DOHH2 (cell line): ENCODE measurements at regions not wholly inside any gene's neighbourhood (a gene's known extent, or its start where the extent isn't known, plus 50 kb on each side); places are given as distances from the start of the nearest gene placed in this dataset.

Source experiments
- H3F3A ChIP-seq: fragments of 200-600 bp; sonication (generic), shearing (Covaris generic); 2 replicates; pipeline ENCODE4 v1.6.0; 2016; ENCODE audit warnings: antibody characterized with exemption, mild to moderate bottlenecking; ENCODE audit not compliant: control insufficient read depth, insufficient read depth
- H3K27ac ChIP-seq: fragments of 200-600 bp; sonication (generic); 2 replicates; pipeline ENCODE4 v1.5.1; 2014; ENCODE audit warnings: low read depth, mild to moderate bottlenecking, low read length, moderate library complexity
- H3K27me3 ChIP-seq: fragments of 200-600 bp; sonication (generic); 2 replicates; pipeline ENCODE4 v1.6.1; 2014; ENCODE audit warnings: mild to moderate bottlenecking, low read length, mixed read lengths; ENCODE audit not compliant: control insufficient read depth
- H3K36me3 ChIP-seq: fragments of 200-600 bp; sonication (generic); 2 replicates; pipeline ENCODE4 v1.6.1; 2014; ENCODE audit warnings: mild to moderate bottlenecking, low read length, moderate library complexity, mixed read lengths; ENCODE audit not compliant: control insufficient read depth
- H3K4me1 ChIP-seq: fragments of 200-600 bp; sonication (generic); 2 replicates; pipeline ENCODE4 v1.6.1; 2014; ENCODE audit warnings: mild to moderate bottlenecking, low read length, mixed read lengths; ENCODE audit not compliant: control insufficient read depth
- H3K4me2 ChIP-seq: fragments of 200-600 bp; sonication (generic); 2 replicates; pipeline ENCODE4 v1.6.0; 2014; ENCODE audit warnings: mild to moderate bottlenecking, low read length, moderate library complexity
- H3K4me3 ChIP-seq: fragments of 200-600 bp; sonication (generic); 2 replicates; pipeline ENCODE4 v1.5.1; 2014; ENCODE audit warnings: mild to moderate bottlenecking, low read length, mixed read lengths
- H3K79me2 ChIP-seq: fragments of 200-600 bp; sonication (generic); 2 replicates; pipeline ENCODE4 v1.6.1; 2014; ENCODE audit warnings: mild to moderate bottlenecking, low read length, mixed read lengths; ENCODE audit not compliant: control insufficient read depth
- H3K9me2 ChIP-seq: fragments of 200-600 bp; sonication (generic); replicated peaks from 2 replicates; pipeline ENCODE4 v1.6.1; 2014; ENCODE audit warnings: mild to moderate bottlenecking, low read length, mixed read lengths; ENCODE audit not compliant: control insufficient read depth
- H3K9me3 ChIP-seq: fragments of 200-600 bp; sonication (generic); 2 replicates; pipeline ENCODE4 v1.6.1; 2014; ENCODE audit warnings: antibody characterized with exemption, low read length, mixed read lengths; ENCODE audit not compliant: control insufficient read depth, insufficient read depth
- H4K20me1 ChIP-seq: fragments of 200-600 bp; sonication (generic); 2 replicates; pipeline ENCODE4 v1.6.0; 2014; ENCODE audit warnings: low read depth, mild to moderate bottlenecking, antibody characterized with exemption, low read length, moderate library complexity; ENCODE audit not compliant: control insufficient read depth, insufficient read depth
- CTCF ChIP-seq: fragments of 200-600 bp; sonication (generic); IDR thresholded peaks from one replicate; pipeline ENCODE4 v1.5.1; 2014; ENCODE audit warnings: antibody characterized with exemption, mild to moderate bottlenecking, low read depth, low read length; ENCODE audit not compliant: poor library complexity, severe bottlenecking
- EZH2phosphoT487 ChIP-seq: fragments of 200-600 bp; sonication (generic); IDR thresholded peaks from 2 replicates; pipeline ENCODE4 v1.6.1; 2017; ENCODE audit warnings: borderline replicate concordance, mild to moderate bottlenecking, antibody characterized with exemption, low read length, moderate library complexity, mixed read lengths

DNA sequence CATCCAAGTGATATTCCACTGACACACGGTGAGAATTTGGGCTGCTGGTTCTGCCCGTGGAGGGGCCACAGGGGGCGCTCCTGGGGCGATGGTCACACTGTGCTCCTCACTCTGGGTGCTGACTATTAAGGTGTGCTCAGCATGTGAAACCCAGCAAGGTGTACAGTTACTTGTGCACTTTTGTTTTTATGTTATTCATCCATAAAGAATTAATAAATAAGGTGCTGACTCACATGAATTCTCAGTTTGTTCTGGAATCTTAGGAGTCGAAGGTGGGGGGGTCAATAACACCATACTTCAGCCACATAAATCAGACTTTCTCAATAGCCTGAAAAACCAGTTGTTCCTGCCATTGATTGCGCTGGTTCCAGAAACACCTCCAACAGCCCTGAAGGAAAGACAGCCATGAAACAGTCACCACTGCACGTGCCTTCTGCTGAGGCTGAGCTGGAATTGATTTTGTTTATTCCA lies 53.5 kb upstream of the SPATA12 start:
- H3K79me2 ChIP-seq: no peaks in the 10 kb centered on the region
- no peaks in the 10 kb centered on the region for H3K9me2 ChIP-seq
- H3K36me3 ChIP-seq: no peaks in the 10 kb centered on the region
- H3K4me3 ChIP-seq: no peak overlapping the region
- H3K27ac ChIP-seq: no peak overlapping the region
- H3K27me3 ChIP-seq: no peaks in the 10 kb centered on the region
- H3F3A ChIP-seq: no peaks in the 10 kb centered on the region
- H4K20me1 ChIP-seq: no peaks in the 10 kb centered on the region
- no peaks in the 10 kb centered on the region for H3K9me3 ChIP-seq
- H3K4me2 ChIP-seq: no peak overlapping the region
- H3K4me1 ChIP-seq: peaks cover 9% of the 10 kb centered on the region
- no peak for TF ChIP-seq EZH2phosphoT487
- peak; percentile 65 for TF ChIP-seq CTCF

GRCh38 chr3:57006179-57006657 lies 54.2 kb upstream of the SPATA12 start:
- Histone ChIP-seq H3K9me2 (no peaks in the 10 kb centered on the region), H3K4me2 (no peak overlapping the region), H3K36me3 (no peaks in the 10 kb centered on the region), H3K9me3 (no peaks in the 10 kb centered on the region), H3K27me3 (no peaks in the 10 kb centered on the region), H3K79me2 (no peaks in the 10 kb centered on the region), H3K4me3 (no peak overlapping the region), H3K27ac (no peak overlapping the region), H3F3A (no peaks in the 10 kb centered on the region), H4K20me1 (no peaks in the 10 kb centered on the region), H3K4me1 (peaks cover 9% of the 10 kb centered on the region)
- TF ChIP-seq EZH2phosphoT487: no peak
- no peak for TF ChIP-seq CTCF

DNA sequence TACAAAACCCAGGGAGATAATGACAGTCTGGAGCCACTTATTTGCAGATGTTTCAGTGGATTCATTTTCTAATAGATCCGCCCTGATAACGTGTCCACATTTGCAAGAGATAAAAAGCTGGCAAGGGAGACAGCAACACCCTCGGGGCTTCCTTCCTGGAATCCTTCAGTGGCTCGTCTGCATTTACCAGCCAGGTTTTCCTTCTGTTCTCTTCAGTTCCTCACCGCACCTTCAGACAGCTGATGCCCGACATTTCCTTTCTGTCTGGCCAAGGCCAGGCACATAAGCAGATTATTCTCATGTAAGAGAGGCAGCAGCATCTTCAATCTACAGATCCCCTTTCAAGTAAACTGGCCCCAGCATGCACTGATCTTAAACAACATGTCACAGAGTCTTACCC lies 56.2 kb upstream of the SPATA12 start:
- H3K4me2 ChIP-seq: no peak overlapping the region
- no peaks in the 10 kb centered on the region for H3K79me2 ChIP-seq
- no peaks in the 10 kb centered on the region for H3K27me3 ChIP-seq
- H3K4me3 ChIP-seq: no peak overlapping the region
- peaks cover 9% of the 10 kb centered on the region for H3K4me1 ChIP-seq
- H3K36me3 ChIP-seq: no peaks in the 10 kb centered on the region
- no peaks in the 10 kb centered on the region for H3K9me2 ChIP-seq
- no peaks in the 10 kb centered on the region for H4K20me1 ChIP-seq
- H3K9me3 ChIP-seq: no peaks in the 10 kb centered on the region
- no peaks in the 10 kb centered on the region for H3F3A ChIP-seq
- no peak overlapping the region for H3K27ac ChIP-seq
- no peak for TF ChIP-seq EZH2phosphoT487
- TF ChIP-seq CTCF: no peak

DNA sequence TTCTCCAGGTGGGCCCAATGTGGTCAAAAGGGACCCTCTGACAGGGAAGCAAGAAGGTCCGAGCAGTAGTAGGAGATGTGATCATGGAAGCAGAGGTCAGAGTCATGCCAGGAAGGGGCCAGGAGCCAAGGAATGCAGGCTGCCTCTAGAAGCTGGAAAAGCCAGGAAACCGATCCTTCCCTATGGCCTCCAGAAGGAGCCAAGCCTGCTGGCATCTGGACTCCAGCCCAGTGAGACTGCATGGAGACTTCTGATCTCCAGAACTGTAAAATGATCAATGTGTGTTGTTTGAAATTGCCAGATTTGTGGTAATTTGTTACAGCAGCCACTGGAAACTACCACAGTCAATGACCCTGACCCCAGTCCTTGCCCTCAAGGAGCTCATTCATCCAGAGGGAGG lies 56.8 kb upstream of the SPATA12 start:
- Histone ChIP-seq H3K9me3 (no peaks in the 10 kb centered on the region), H3K79me2 (no peaks in the 10 kb centered on the region), H3K4me1 (peaks cover 9% of the 10 kb centered on the region), H3K27ac (no peak overlapping the region), H3K36me3 (no peaks in the 10 kb centered on the region), H3F3A (no peaks in the 10 kb centered on the region), H3K9me2 (no peaks in the 10 kb centered on the region), H4K20me1 (no peaks in the 10 kb centered on the region), H3K4me3 (no peak overlapping the region), H3K27me3 (no peaks in the 10 kb centered on the region), H3K4me2 (no peak overlapping the region)
- TF ChIP-seq EZH2phosphoT487 (no peak), CTCF (no peak)
